CD4-positive, alpha-beta T cell treated with Interleukin-12 subunit alpha and Interleukin-12 subunit beta, for 1 hour (primary cell): ENCODE measurements at regions not wholly inside any gene's neighbourhood (a gene's known extent, or its start where the extent isn't known, plus 50 kb on each side); places are given as distances from the start of the nearest gene placed in this dataset.

Experiments
- DNase-seq: peaks from one replicate; pipeline ENCODE4 v3.0.0-alpha.2; 2020

GRCh38 chr2:12979066-12979465, 262.3 kb downstream of the TRIB2 start:
- DNase-seq = no peak

GRCh38 chr2:12980817-12981216, 264.1 kb downstream of the TRIB2 start:
- no peak for DNase-seq

- no peak for DNase-seq
Measured at GRCh38 chr2:12982149-12982584, 265.4 kb downstream of the TRIB2 start.

- DNase-seq = no peak
Measured at GRCh38 chr2:12987246-12987645, 270.5 kb downstream of the TRIB2 start.

GRCh38 chr2:12988279-12988678, 271.5 kb downstream of the TRIB2 start:
- no peak for DNase-seq

- no peak for DNase-seq
Measured at GRCh38 chr2:12990523-12990922, 273.8 kb downstream of the TRIB2 start.

GRCh38 chr2:12998685-12999084, 281.9 kb downstream of the TRIB2 start:
- DNase-seq = no peak

- DNase-seq = no peak
Measured at GRCh38 chr2:13000664-13001363, 284.1 kb downstream of the TRIB2 start.

GRCh38 chr2:13001408-13001807, 284.7 kb downstream of the TRIB2 start:
- DNase-seq = no peak

GRCh38 chr2:13002536-13003331, 286.0 kb downstream of the TRIB2 start:
- no peak for DNase-seq

- no peak for DNase-seq
Measured at GRCh38 chr2:13003500-13003899, 286.8 kb downstream of the TRIB2 start.

GRCh38 chr2:13005048-13005447, 288.3 kb downstream of the TRIB2 start:
- DNase-seq = no peak

- no peak for DNase-seq
Measured at GRCh38 chr2:13005761-13006335, 289.1 kb downstream of the TRIB2 start.

- no peak for DNase-seq
Measured at GRCh38 chr2:13006426-13006825, 289.7 kb downstream of the TRIB2 start.

GRCh38 chr2:13006829-13007717, 290.3 kb downstream of the TRIB2 start:
- peak; percentile 75 for DNase-seq

GRCh38 chr2:13009027-13009642, 292.4 kb downstream of the TRIB2 start:
- no peak for DNase-seq

- no peak for DNase-seq
Measured at GRCh38 chr2:13010283-13010682, 293.5 kb downstream of the TRIB2 start.

GRCh38 chr2:13014783-13015182, 298.0 kb downstream of the TRIB2 start:
- no peak for DNase-seq

GRCh38 chr2:13015532-13016320, 299.0 kb downstream of the TRIB2 start:
- DNase-seq = no peak

- no peak for DNase-seq
Measured at GRCh38 chr2:13018490-13018889, 301.8 kb downstream of the TRIB2 start.

GRCh38 chr2:13019781-13020180, 303.0 kb downstream of the TRIB2 start:
- DNase-seq = no peak

GRCh38 chr2:13020469-13020868, 303.7 kb downstream of the TRIB2 start:
- no peak for DNase-seq
